ENCODE measurements at regions not wholly inside any gene's neighbourhood (a gene's known extent, or its start where the extent isn't known, plus 50 kb on each side); places are given as distances from the start of the nearest gene placed in this dataset.

GRCh38 chr22:48942698-48943566, 884.7 kb downstream of the BRD1 start:
- DNase-seq (ENCODE audit: low read depth) (no peak), FAIRE-seq (no peak)
- Histone ChIP-seq H3K27me3 (ENCODE audit: control insufficient read depth, insufficient read depth, low read length) (no peaks in the 10 kb centered on the region), H3K4me3 (ENCODE audit: low read depth, low read length) (no peak overlapping the region), H3K36me3 (ENCODE audit: control insufficient read depth, insufficient read depth, low read length) (no peaks in the 10 kb centered on the region)
- TF ChIP-seq CTCF (IDR thresholded peaks at IDR 0.05; ENCODE audit: insufficient read depth, low read length, severe bottlenecking): no peak

GRCh38 chr22:48941903-48942575, 885.6 kb downstream of the BRD1 start:
- DNase-seq (ENCODE audit: low read depth) (no peak), FAIRE-seq (no peak)
- H3K27me3 ChIP-seq (ENCODE audit: control insufficient read depth, insufficient read depth, low read length): no peaks in the 10 kb centered on the region
- H3K36me3 ChIP-seq (ENCODE audit: control insufficient read depth, insufficient read depth, low read length): no peaks in the 10 kb centered on the region
- H3K4me3 ChIP-seq (ENCODE audit: low read depth, low read length): no peak overlapping the region
- no peak for TF ChIP-seq CTCF (IDR thresholded peaks at IDR 0.05; ENCODE audit: insufficient read depth, low read length, severe bottlenecking)

GRCh38 chr22:48941033-48941902, 886.4 kb downstream of the BRD1 start:
- no peaks in the 10 kb centered on the region for H3K27me3 ChIP-seq (ENCODE audit: control insufficient read depth, insufficient read depth, low read length)
- TF ChIP-seq CTCF (IDR thresholded peaks at IDR 0.05; ENCODE audit: insufficient read depth, low read length, severe bottlenecking): no peak

GRCh38 chr22:48940266-48941032, 887.2 kb downstream of the BRD1 start:
- FAIRE-seq: no peak
- H3K27me3 ChIP-seq (ENCODE audit: control insufficient read depth, insufficient read depth, low read length): no peaks in the 10 kb centered on the region
- H3K4me3 ChIP-seq (ENCODE audit: low read depth, low read length): no peak overlapping the region
- DNase-seq (ENCODE audit: low read depth): no peak
- H3K36me3 ChIP-seq (ENCODE audit: control insufficient read depth, insufficient read depth, low read length): no peaks in the 10 kb centered on the region
- TF ChIP-seq CTCF (IDR thresholded peaks at IDR 0.05; ENCODE audit: insufficient read depth, low read length, severe bottlenecking): no peak

More at GRCh38 chr22:48941033-48941902, 886.4 kb downstream of the BRD1 start:
- Histone ChIP-seq H3K4me3 (ENCODE audit: low read depth, low read length) (no peak overlapping the region), H3K36me3 (ENCODE audit: control insufficient read depth, insufficient read depth, low read length) (no peaks in the 10 kb centered on the region)
- DNase-seq (ENCODE audit: low read depth): no peak
- FAIRE-seq: no peak

Data from bronchial epithelial cell (primary cell).